ELR (cell line): ENCODE measurements at regions not wholly inside any gene's neighbourhood (a gene's known extent, or its start where the extent isn't known, plus 50 kb on each side); places are given as distances from the start of the nearest gene placed in this dataset.
"Not testable (repeated sequence)": the region's sequence is repeated elsewhere in the genome, so short reads cannot be mapped to it uniquely, and the experiment has no call there.

Experiments used
- DNase-seq: peaks from one replicate; pipeline ENCODE4 v3.0.0-alpha.2; 2015; ENCODE audit warnings: low read depth

DNA sequence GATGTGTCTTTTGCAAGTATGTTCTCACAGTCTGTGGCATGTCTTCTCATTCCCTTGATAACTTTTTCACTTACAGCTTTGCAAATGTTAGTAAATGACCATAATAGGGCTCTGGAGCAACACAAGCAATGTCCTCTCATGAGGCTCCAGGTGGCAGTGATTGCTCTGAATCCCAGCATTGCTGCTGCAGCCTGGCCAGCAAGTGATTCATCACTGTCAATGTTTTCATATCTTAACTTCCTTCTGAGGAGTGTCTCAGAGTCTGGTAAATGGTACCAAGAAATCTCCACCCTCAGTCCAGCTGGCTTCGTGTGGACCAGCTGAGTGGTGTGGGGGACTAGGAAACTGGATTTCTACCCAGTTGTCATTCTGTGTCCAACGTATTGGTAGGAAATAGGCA is 139.6 kb downstream of the MYLK4 start:
- peak; percentile 26 for DNase-seq

DNA sequence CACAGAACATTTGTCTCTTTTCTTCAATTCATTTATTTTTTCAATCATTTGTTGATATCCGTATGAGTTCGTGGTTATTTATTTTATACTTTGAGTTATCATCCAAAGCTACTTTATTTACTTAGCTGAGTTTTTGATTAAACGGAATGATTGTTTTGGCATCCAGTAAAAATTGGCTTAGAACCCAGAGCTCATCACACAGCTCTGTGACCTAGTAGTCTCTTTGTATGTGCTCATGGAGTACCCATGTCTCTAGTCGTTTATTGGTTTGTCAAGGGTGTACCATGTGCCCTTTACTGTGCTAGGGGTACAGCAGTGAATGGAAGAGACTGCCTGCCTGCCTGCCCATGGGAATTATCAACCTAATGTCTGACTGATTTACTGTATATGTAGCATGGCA is 142.2 kb downstream of the MYLK4 start:
- no peak for DNase-seq

DNA sequence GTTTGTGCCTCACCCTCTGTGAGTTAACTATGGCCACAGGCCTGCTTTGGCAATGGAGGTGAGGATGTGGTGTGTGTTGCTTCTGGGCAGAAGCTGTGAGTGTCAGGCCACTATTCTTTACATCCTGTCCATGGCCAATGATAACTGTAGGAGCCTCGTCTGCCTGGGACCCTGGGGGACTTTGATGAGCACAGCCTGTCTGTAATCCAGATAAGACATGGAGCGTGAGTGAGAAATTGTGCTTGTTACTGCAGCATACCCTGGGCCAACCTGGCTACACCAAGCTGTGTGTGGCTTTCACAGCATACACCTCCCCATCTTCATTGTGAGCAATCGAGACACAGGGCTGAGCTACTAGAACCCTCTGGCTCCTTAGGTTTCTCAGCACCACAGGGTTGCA is 150.4 kb downstream of the MYLK4 start:
- DNase-seq, result no peak

DNA sequence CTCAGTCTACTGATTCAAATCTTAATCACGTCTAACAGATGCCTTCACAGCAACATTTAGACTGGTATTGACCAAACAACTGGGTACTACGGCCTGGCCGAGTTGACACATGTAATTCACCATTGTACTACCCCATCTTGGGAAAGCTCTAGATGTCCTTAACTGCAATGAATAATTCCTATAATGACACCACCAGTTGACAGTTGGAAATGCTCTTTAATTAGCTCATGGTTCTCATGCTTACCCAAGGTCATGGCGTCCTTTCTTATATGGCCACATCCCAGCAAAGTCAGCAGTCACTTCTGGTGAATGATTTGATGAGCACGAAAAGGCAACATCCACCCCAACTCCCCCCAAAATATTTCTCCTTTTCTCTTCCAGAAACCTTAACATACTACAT is 150.9 kb downstream of the MYLK4 start:
- DNase-seq, result no peak

DNA sequence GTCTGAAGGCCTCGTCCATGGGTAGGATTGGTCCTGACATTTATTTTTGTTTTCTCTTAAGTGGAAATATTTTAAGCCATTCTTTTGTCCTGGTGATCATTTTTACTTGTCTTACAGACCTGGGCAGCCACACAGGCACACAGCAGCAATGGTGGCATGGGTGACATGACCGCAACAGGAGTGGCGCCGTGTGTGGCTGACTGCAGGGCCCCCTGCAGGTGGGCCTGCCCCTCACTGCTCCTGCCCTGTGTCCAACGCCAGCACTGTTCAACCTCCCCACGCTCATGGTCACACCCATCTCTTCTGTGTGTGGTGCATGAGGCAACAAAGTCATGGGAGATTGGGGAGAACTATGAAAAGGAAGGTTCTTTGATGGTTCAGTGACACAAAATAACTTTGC is 151.9 kb downstream of the MYLK4 start:
- no peak for DNase-seq

DNA sequence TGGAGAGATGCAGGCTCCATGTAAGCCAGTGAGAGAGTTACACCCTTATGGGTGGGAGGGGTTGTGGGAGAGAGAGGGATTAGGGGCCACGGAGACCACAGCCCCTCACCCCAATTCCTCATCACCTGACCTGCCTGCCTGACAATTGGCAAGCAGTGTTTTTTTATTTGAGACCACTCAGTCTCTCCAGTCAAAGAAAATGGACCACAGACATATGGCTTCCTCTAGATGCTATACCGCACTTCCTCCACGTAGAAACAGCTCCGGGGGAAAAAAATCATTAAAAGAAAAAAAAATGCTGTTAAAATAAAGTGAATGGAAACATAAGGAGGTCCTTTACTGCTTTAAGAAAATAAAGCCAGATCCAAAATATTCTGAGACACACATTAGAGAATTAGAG is 152.7 kb downstream of the MYLK4 start:
- DNase-seq, result no peak

DNA sequence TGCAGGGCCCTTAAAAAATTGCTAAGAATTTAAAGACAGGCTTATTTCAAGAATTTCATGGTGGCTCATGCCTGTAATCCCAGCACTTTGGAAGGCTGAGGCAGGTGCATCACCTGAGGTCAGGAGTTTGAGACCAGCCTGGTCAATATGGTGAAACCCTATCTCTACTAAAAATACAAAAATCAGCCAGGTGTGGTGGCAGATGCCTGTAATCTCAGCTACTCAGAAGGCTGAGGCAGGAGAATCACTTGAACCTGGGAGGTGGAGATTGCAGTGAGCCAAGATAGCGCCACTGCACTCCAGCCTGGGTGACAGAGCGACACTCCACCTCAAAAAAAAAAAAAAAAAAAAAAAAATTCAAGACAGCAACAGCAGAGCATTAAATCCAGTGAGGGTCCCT is 153.3 kb downstream of the MYLK4 start:
- DNase-seq, result not testable (repeated sequence)

DNA sequence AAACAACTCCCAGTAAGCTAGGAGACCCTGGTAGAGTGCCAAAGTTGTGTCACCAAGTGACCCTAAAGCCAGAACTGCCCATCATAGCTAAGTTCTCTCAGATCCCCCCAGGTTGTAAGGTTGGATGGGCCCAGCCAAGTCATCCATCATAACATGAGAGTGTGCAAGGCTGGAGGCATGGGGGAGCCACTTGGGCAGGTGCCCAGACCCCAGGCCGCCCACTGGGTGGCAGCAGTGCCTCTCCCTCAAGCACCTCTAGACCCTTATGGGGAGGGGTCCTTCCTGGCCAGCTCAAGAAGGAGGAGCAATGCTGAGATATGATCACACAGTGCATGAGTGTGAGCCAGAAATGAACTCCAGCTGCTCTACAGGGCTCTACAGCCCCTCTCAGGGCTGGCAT is 154.5 kb downstream of the MYLK4 start:
- DNase-seq, result no peak

DNA sequence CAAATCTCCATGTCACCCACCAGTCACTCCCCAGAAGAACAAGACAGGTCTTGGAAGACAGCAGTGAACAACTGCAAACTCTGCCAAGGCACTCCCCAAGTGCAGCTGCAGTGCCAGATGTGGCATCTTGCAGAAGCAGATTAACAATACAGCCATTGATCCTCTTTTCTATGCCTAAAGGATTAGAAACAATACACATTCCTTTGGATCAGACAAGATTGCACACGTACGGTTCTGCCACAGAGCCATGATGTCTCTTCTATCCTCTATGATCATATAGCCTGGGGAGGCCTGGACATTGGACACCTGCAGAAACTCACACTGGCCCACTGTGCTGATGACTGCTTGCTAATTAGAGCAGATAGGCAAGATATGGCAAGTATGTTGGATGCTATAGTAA is 155.9 kb downstream of the MYLK4 start:
- no peak for DNase-seq

DNA sequence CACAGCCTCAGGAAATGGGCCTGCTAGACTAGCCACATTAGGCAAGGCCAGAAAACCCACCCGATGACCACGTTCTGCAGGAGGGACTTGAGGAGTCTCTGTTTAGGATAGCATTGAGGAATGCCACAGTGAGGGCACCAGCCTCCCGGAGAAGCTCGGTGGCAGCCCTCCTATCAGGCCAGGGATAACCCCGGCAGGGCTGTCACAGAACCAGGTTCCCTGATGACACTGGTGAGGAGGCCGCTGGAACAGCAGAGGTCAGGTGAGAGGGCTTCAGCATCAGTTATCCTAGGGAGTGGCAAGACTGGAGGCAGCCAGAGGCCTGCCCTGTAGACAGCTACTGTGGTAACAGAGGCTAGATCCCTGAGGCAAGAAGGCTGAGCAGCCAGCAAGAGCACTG is 157.6 kb downstream of the MYLK4 start:
- no peak for DNase-seq

DNA sequence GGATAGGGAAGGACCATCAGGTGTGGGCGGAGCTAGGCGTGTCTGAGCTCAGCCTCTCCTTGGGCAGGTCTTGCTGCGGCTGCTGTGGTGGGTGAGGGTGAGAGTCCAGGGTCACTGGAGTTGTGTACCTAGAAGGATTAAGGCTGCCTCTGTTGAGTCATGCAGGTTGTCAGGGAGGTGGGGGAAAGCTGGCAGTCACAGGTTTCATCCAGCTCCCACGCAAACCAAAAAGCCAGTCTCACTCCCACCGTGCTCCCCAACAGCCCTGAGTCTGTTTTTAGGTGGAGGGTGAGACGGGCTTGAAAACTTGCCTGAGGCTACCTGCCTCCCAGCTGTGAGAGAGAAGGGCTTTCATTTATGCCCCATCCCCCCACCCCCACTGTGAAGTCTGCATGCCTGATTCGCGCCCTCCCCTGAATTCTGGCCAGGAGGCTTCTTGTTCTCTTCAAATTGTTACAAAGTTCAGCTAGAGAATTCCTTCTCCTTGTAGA is 161.5 kb downstream of the MYLK4 start:
- no peak for DNase-seq

DNA sequence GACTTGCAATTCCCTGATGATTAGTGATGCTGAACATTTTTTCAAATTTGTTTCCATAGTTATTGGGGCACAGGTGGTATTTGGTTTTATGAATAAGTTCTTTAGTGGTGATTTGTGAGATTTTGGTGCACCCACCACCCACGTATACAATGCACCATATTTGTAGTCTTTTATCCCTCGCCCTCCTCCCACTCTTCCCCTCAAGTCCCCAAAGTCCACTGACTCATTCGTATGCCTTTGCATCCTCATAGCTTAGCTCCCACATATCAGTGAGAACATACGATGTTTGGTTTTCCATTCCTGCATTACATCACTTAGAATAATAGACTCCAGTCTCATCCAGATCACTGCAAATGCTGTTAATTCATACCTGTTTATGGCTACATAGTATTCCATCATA is 167.3 kb downstream of the MYLK4 start:
- no peak for DNase-seq

DNA sequence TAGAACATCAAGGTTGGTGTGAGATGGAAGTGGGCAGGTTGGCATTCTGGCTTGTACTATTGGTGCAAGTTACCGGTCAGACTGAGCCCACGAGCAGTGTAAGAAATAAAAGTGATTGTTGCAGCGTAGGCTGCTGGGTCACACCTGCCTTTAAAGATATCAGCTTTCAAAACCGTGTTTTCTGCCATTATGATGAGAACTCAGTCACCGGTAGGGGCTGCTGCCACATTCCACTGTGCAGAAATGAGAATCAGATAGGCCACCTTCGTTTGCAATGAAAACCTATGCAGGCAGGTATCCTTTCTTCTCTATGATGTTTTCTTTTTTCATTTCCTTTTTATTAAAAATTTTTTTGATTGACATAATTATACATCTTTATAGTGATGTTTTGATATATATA is 168.5 kb downstream of the MYLK4 start:
- no peak for DNase-seq

DNA sequence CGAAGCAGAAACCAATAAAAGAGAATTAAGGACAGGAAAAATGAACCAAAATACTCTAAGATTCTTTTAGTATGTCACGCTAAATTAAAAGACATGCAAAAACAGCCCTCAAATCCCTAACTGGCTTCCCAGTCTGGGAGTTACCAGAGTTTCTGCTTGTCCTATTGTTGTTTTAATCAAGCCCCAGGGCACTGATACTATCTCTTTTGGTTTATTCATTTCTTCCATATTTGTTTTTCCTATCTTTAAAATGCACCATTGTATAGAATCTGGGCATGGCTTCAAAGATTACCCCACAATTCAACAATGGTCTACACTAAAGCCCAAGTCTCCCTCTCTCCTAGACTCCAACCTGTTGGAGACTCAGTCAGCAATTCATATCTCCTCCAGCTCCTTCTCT is 169.1 kb downstream of the MYLK4 start:
- no peak for DNase-seq

DNA sequence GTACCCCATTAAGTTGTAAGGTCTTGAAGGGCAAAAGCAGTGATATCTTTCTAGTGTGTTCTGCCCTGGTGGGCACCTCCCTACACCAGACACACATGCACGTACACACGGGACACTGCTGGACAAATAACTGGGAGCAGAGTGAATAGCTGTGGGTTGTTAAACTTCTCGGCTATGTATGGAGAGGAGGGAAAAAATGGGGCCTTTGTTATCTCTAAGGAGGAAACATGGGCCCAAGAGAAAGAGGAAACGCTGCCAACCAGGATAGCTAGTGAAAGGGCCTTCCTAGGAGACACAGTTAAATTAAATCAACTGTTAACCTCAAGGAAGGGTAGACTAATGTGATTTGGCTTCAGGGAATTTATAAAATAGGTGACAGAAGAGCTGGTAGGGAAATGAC is 169.7 kb downstream of the MYLK4 start:
- no peak for DNase-seq

DNA sequence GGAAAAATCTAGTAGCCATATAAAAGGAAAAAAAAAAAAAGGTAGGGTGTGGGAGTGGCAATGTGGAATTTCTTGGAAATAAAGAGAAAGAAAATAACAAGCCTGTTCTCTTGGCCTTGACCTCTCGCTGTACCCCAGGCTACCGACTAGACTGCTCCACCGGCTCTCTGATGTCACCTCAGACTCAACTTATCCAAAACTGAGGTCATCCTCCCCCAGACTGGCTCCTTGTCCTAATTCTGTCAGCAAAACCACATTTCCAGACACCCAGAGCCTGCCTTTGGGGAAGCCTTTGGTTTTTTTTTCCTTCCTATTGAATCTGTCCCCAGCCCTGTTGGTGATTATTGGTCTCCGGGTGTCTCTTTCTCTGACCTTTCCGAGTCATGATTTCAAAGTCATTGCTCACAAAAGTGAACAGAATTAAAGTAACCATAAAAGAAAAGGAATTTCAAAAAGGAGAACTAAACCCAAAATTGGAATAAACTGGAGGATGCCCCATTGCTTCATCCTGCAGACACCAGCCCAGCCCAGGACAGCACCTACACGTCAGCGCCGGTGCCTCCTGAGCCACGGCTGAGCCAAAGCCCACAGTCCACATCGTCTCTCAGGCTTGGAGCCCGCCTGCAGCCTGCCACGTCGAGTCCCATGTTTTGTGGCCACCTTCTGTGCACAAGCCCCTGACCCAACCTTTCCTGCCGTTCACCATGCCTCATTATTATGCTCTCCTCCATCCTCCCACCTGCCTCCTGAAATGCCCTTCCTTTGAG is 170.7 kb downstream of the MYLK4 start:
- DNase-seq, result no peak

DNA sequence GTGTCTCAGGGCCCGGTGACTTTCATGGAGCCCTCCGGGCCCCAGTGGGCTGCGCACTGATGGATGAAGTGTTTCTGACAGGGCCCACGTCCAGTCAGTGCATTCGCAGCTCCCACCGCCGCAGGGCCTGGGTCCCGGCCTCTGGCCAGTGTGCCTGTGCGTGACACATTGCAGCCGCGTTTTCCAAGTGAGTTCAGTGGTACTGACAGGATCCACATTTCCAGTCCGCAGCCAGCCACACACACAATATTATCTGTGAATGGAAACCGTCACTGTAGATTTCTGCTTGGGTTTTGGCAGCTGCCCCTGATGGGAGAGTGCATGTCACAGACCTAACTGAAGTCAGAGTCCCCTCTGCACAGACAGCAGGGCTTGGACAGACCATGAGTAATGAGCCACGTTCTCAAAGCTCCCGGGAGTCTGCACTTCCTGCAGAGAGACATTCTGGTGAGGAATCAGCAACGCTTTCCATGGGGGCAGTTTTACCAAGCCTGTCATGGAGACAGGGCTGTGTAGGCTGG is 171.4 kb downstream of the MYLK4 start:
- peak; percentile 7 for DNase-seq

DNA sequence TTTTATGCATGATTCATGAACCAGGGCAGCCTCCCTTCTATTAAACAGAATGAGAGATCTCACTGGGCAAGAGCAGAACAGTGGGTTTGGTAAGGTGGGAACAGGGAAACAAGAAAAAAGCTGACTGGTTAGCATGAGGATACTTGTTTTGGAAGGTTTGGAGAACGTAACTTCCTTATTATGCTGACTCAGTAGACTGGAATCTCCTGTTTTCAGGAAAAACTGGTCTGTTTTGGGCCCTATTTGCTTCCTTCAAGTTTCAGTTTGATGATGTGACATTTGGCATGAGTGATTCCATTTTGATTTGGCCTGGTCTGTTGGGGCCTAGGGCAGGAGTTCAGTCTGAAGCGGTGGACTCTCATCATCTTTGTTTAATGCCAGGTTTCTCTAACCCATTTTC is 172.0 kb downstream of the MYLK4 start:
- peak; percentile 6 for DNase-seq

DNA sequence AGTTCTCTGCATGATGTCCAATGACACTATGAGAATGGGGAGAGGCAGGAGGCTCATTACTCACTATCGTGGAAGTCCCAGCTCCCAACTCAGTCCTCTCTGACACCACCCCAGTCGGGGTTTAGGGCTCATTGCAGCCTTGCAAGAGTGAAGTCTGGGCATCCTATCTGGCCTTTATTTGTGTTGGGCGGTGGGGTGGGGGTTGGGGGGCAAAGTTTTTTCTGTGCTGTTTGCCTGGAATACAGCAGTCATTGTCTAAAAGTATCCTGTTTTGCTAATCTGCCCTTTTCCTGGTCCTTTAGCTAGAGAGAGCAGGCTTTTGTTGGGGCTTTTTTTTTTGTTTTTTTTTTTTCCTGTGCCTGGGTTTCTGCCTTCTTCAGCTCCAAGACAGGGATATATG is 174.2 kb downstream of the MYLK4 start:
- no peak for DNase-seq

DNA sequence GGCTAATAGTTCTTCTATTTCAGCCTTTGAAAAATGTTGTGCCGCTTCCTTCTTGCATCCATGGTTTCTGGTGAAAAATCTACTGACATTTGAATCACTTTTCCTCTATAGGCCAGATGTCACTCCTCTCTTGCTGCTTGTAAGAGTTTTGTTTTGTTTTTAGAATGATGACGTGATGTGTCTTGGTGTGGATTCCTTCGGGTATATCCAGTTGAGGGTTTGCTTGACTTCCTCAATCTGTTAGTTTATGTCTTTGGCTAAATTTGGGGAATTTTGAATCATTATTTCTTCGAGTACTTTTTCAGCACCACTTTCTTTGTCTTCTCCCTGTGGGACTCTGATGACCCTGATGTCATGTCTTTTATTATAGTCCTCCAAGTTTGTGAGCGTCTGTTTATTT is 175.5 kb downstream of the MYLK4 start:
- DNase-seq, result no peak

DNA sequence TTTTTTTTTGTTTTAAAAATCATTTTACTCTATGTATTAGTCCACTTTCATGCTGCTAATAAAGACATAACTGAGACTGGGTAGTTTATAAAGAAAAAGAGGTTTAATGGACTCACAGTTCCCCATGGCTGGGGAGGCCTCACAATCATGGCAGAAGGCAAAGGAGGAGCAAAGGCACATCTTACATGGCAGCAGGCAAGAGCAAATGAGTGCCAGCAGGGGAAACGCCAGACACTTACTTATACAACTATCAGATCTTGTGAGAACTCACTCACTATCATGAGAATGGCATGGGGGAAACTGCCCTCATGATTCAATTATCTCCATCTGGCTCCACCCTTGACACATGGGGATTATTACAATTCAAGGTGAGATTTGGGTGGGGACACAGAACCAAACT is 181.3 kb downstream of the MYLK4 start:
- DNase-seq, result not testable (repeated sequence)

DNA sequence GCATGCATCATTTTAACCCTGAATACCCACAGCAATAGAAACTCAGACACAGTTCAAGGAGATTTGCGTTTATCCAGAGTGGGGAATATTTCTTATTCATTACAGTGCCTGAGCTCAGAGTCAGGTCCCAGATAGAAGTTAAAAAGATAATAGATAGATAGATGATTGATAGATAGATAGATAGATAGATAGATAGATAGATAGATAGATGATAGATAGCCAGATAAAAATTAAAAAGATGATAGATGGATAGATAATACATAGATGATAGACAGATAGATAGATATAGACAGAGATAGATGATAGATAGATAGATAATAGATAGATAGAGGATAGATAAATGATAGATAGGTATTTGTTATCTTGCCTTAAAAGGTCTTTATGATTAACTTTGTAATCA is 184.7 kb downstream of the MYLK4 start:
- no peak for DNase-seq

DNA sequence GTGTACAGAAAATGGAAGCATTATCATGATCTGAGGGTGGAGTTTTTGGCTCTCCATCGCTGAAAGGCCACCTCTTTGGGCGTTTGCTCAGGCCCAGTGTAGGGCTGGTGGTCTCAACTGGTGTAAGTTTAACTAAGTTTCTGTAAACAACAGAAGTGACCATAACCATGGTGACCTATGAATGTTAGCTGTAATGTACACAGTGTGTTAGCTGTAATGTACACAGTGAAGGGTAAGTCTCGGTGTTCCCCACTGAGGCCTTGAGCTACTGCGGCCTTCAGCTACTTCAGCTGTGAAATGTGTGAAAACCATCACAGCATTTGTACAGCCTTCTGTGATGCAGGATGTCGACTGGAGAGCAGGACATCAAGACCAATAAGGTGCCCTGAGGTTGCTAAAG is 185.2 kb downstream of the MYLK4 start:
- DNase-seq, result no peak

DNA sequence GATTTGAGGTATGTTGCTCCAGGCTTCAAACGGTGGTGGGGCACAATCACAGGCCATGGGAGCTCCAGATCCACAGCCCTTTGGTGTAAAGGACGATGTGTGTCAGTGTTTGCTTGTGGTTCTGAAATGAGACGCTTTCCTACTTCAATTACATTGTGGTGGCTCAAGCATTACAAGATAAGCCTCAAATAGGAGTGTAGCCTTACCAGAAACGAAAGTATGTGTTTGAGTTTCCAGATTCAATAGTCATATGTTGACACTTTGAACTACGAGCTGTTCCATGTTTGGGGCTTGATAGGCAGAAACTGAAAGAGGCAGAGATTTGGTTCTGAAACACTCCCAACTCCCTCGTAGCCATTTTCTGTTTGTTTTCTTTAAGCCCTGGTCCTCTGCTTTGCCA is 187.1 kb downstream of the MYLK4 start:
- DNase-seq, result no peak
